Breast epithelium (tissue), 4 donors: ENCODE measurements at regions not wholly inside any gene's neighbourhood (a gene's known extent, or its start where the extent isn't known, plus 50 kb on each side); places are given as distances from the start of the nearest gene placed in this dataset.

Experiments
- DNase-seq, 2 donors: peaks; one replicate each; pipeline ENCODE4 v3.0.0-alpha.2; 2019; ENCODE audit warnings: low spot score in 2 of 2
- H3K27ac ChIP-seq, 2 donors: fragments of 200-600 bp; sonication (generic) in 1 of 2; one replicate each; pipeline ENCODE4 v1.5.1; 2016 to 2019; ENCODE audit warnings: mild to moderate bottlenecking in 1 of 2
- H3K27me3 ChIP-seq, 2 donors: fragments of 200-600 bp; sonication (generic) in 1 of 2; one replicate each; pipeline versions ENCODE4 v1.5.1 to v1.6.0; 2017 to 2019; ENCODE audit warnings: control low read depth in 1 of 2, mild to moderate bottlenecking in 1 of 2
- H3K36me3 ChIP-seq: fragments of 200-600 bp; one replicate; pipeline ENCODE4 v1.5.1; 2019
- H3K4me1 ChIP-seq, 2 donors: fragments of 200-600 bp; sonication (generic); one replicate each; pipeline ENCODE4 v1.5.1; 2016 to 2019; ENCODE audit warnings: control low read depth in 1 of 2
- H3K4me3 ChIP-seq, 3 donors: fragments of 200-600 bp; sonication (generic); 1 replicate in 2 of 3; 2 replicates in 1 of 3; pipeline ENCODE4 v1.5.1; 2016 to 2019; ENCODE audit warnings: mild to moderate bottlenecking in 3 of 3, moderate library complexity in 2 of 3
- H3K9me3 ChIP-seq, 2 donors: fragments of 200-600 bp; sonication (generic) in 1 of 2; one replicate each; pipeline ENCODE4 v1.5.1; 2016 to 2019; ENCODE audit warnings: control low read depth in 1 of 2
- CTCF ChIP-seq, 3 donors: fragments of 450-650 bp; IDR thresholded peaks; one replicate each; pipeline ENCODE4 v1.5.1; 2016 to 2017; ENCODE audit warnings: antibody characterized with exemption in 3 of 3, mild to moderate bottlenecking in 3 of 3, moderate library complexity in 3 of 3
- POLR2A ChIP-seq: fragments of 450-650 bp; IDR thresholded peaks from one replicate; pipeline ENCODE4 v1.6.1; 2016; ENCODE audit warnings: antibody characterized with exemption, mild to moderate bottlenecking, moderate library complexity
- POLR2AphosphoS5 ChIP-seq, 3 donors: sonication (generic); formaldehyde crosslinking; IDR thresholded peaks; one replicate each; pipeline ENCODE4 v1.6.1; 2017; ENCODE audit warnings: antibody characterized with exemption in 3 of 3
- intact Hi-C: fragments of 100-400 bp; cut with DNase I; formaldehyde crosslinking; loops from one replicate; pipeline ENCODE4 v1.15.1; 2023; ENCODE audit warnings: low total_unique reads

GRCh38 chr4:187271848-187272247 is 548.2 kb upstream of the FAT1 start:
- TF ChIP-seq CTCF (IDR thresholded peaks at IDR 0.05) (no peak), POLR2A (no peak), POLR2AphosphoS5 (IDR thresholded peaks at IDR 0.05) (no peak)
- intact Hi-C loops, result no loop called here
- Histone ChIP-seq H3K27ac (no peak overlapping the region), H3K9me3 (no peaks in the 10 kb centered on the region), H3K4me3 (no peak overlapping the region), H3K27me3 (no peaks in the 10 kb centered on the region), H3K4me1 (no peaks in the 10 kb centered on the region), H3K36me3 (no peaks in the 10 kb centered on the region)
- no peak for DNase-seq

GRCh38 chr4:187274153-187274552 is 550.5 kb upstream of the FAT1 start:
- H3K9me3 ChIP-seq, result no peaks in the 10 kb centered on the region
- no peaks in the 10 kb centered on the region for H3K36me3 ChIP-seq
- no peaks in the 10 kb centered on the region for H3K27me3 ChIP-seq
- no peak for TF ChIP-seq POLR2AphosphoS5 (IDR thresholded peaks at IDR 0.05)
- no peak for TF ChIP-seq POLR2A
- TF ChIP-seq CTCF (IDR thresholded peaks at IDR 0.05), result no peak
- no peak overlapping the region for H3K4me3 ChIP-seq
- no peaks in the 10 kb centered on the region for H3K4me1 ChIP-seq
- no peak for DNase-seq
- intact Hi-C loops, result no loop called here
- no peak overlapping the region for H3K27ac ChIP-seq

GRCh38 chr4:187276736-187277408 is 553.2 kb upstream of the FAT1 start:
- Histone ChIP-seq H3K4me3 (no peak overlapping the region), H3K27me3 (no peaks in the 10 kb centered on the region), H3K9me3 (no peaks in the 10 kb centered on the region), H3K4me1 (no peaks in the 10 kb centered on the region), H3K36me3 (no peaks in the 10 kb centered on the region), H3K27ac (no peak overlapping the region)
- intact Hi-C loops, result no loop called here
- TF ChIP-seq CTCF (IDR thresholded peaks at IDR 0.05) (no peak), POLR2AphosphoS5 (IDR thresholded peaks at IDR 0.05) (no peak), POLR2A (no peak)
- DNase-seq, result no peak

GRCh38 chr4:187283201-187283955 is 559.7 kb upstream of the FAT1 start:
- intact Hi-C loops, result no loop called here

More at GRCh38 chr4:187283201-187283955, 559.7 kb upstream of the FAT1 start:
- no peak overlapping the region for H3K27ac ChIP-seq
- no peaks in the 10 kb centered on the region for H3K9me3 ChIP-seq
- no peaks in the 10 kb centered on the region for H3K36me3 ChIP-seq
- no peak for TF ChIP-seq CTCF (IDR thresholded peaks at IDR 0.05)
- no peak for TF ChIP-seq POLR2A
- no peak for TF ChIP-seq POLR2AphosphoS5 (IDR thresholded peaks at IDR 0.05)
- no peak for DNase-seq
- H3K4me3 ChIP-seq, result no peak overlapping the region
- H3K4me1 ChIP-seq, result no peaks in the 10 kb centered on the region
- no peaks in the 10 kb centered on the region for H3K27me3 ChIP-seq
